ENCODE measurements at regions not wholly inside any gene's neighbourhood (a gene's known extent, or its start where the extent isn't known, plus 50 kb on each side); places are given as distances from the start of the nearest gene placed in this dataset.

DNA sequence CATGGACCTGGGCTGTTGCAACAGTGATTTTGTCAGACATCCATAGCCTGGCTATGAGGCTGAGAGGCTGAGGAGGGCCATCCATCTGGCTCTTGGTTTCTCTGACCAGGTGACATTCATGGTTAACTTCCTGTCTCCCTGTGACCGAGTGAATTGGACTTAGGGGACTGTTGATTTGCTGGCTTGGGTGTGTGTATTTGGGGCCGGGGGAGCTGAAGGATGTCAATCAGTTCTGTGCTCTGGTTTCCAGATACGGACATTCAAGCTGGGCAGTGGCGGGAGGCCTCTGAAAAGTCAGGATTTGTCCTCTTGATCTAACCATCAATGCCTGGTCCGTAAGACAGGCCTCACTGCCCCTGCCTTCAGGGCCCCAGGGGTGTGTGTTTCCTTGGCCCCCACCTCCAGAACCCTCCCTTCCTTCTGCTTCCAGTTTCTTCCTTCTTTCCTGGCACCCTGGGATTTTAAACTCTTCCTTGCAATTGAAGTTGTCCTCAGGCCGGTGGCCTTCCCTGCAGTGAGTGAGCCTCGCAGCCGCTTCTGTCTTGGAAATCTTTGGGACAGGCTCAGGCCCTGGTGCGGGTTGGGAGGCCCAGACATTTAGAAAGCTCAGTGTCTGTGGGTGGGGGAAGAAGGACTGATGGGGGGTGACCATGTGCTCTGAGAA is 54.7 kb upstream of the HAAO start:
- no peak for TF ChIP-seq POLR2AphosphoS5 (IDR thresholded peaks at IDR 0.05; ENCODE audit: low read depth, low read length)
- TF ChIP-seq TAF1 (IDR thresholded peaks at IDR 0.05; ENCODE audit: borderline replicate concordance, insufficient read depth, low read length), result no peak
- TF ChIP-seq SIN3A (IDR thresholded peaks at IDR 0.05; ENCODE audit: borderline replicate concordance, insufficient read depth, low read length), result no peak
- TF ChIP-seq, protein P1, sequence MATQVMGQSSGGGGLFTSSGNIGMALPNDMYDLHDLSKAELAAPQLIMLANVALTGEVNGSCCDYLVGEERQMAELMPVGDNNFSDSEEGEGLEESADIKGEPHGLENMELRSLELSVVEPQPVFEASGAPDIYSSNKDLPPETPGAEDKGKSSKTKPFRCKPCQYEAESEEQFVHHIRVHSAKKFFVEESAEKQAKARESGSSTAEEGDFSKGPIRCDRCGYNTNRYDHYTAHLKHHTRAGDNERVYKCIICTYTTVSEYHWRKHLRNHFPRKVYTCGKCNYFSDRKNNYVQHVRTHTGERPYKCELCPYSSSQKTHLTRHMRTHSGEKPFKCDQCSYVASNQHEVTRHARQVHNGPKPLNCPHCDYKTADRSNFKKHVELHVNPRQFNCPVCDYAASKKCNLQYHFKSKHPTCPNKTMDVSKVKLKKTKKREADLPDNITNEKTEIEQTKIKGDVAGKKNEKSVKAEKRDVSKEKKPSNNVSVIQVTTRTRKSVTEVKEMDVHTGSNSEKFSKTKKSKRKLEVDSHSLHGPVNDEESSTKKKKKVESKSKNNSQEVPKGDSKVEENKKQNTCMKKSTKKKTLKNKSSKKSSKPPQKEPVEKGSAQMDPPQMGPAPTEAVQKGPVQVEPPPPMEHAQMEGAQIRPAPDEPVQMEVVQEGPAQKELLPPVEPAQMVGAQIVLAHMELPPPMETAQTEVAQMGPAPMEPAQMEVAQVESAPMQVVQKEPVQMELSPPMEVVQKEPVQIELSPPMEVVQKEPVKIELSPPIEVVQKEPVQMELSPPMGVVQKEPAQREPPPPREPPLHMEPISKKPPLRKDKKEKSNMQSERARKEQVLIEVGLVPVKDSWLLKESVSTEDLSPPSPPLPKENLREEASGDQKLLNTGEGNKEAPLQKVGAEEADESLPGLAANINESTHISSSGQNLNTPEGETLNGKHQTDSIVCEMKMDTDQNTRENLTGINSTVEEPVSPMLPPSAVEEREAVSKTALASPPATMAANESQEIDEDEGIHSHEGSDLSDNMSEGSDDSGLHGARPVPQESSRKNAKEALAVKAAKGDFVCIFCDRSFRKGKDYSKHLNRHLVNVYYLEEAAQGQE (IDR thresholded peaks at IDR 0.05; ENCODE audit: insufficient read depth in 1 of 2, low read depth in 2 of 2, low read length in 2 of 2), result no peak

Measured in PFSK-1 (cell line).